Fibroblast of pulmonary artery (primary cell): ENCODE measurements at regions not wholly inside any gene's neighbourhood (a gene's known extent, or its start where the extent isn't known, plus 50 kb on each side); places are given as distances from the start of the nearest gene placed in this dataset.

Experiments
- DNase-seq: peaks from one replicate; pipeline ENCODE4 v3.0.0-alpha.2; 2010; ENCODE audit warnings: low read depth
- H3K4me3 ChIP-seq: replicated peaks from 2 replicates; pipeline ENCODE4 v1.5.1; 2011; ENCODE audit warnings: low read depth, mild to moderate bottlenecking, control low read depth, low read length, moderate library complexity
- TF ChIP-seq, protein P1 (sequence below): IDR thresholded peaks from 2 replicates; pipeline ENCODE4 v1.5.1; 2011; ENCODE audit warnings: mild to moderate bottlenecking, control low read depth, low read length, inconsistent platforms; ENCODE audit errors: missing control alignments

GRCh38 chr5:13998254-13998653, 53.8 kb upstream of the DNAH5 start:
- no peak overlapping the region for H3K4me3 ChIP-seq
- no peak for DNase-seq
- TF ChIP-seq, protein P1, sequence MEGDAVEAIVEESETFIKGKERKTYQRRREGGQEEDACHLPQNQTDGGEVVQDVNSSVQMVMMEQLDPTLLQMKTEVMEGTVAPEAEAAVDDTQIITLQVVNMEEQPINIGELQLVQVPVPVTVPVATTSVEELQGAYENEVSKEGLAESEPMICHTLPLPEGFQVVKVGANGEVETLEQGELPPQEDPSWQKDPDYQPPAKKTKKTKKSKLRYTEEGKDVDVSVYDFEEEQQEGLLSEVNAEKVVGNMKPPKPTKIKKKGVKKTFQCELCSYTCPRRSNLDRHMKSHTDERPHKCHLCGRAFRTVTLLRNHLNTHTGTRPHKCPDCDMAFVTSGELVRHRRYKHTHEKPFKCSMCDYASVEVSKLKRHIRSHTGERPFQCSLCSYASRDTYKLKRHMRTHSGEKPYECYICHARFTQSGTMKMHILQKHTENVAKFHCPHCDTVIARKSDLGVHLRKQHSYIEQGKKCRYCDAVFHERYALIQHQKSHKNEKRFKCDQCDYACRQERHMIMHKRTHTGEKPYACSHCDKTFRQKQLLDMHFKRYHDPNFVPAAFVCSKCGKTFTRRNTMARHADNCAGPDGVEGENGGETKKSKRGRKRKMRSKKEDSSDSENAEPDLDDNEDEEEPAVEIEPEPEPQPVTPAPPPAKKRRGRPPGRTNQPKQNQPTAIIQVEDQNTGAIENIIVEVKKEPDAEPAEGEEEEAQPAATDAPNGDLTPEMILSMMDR: no peak

- DNase-seq: no peak
- H3K4me3 ChIP-seq: no peak overlapping the region
- TF ChIP-seq, protein P1: no peak
These were observed 53.0 kb upstream of the DNAH5 start for GRCh38 chr5:13997514-13997913.

- DNase-seq: no peak
- TF ChIP-seq, protein P1: no peak
- no peak overlapping the region for H3K4me3 ChIP-seq
These were observed 50.2 kb upstream of the DNAH5 start for GRCh38 chr5:13994621-13995253.
